Activated T-cell treated with anti-CD3 and anti-CD28 coated beads, Interleukin-2, amount 50 U/mL, for 24 hours (primary cell): ENCODE measurements at regions not wholly inside any gene's neighbourhood (a gene's known extent, or its start where the extent isn't known, plus 50 kb on each side); places are given as distances from the start of the nearest gene placed in this dataset.

Experiments used
- DNase-seq: peaks from one replicate; pipeline ENCODE4 v3.0.0-alpha.2; 2020
- H3K27ac Mint-ChIP-seq: 2 replicates; pipeline ENCODE4 v1.8.0; 2020; ENCODE audit warnings: mild to moderate bottlenecking, mixed read lengths
- H3K27me3 Mint-ChIP-seq: 2 replicates; pipeline ENCODE4 v1.8.0; 2020; ENCODE audit warnings: mixed read lengths
- H3K36me3 Mint-ChIP-seq: 2 replicates; pipeline ENCODE4 v1.8.0; 2020; ENCODE audit warnings: low read depth, mixed read lengths
- H3K4me1 Mint-ChIP-seq: 2 replicates; pipeline ENCODE4 v1.8.0; 2020; ENCODE audit warnings: low read depth, mixed read lengths
- H3K4me3 Mint-ChIP-seq: 2 replicates; pipeline ENCODE4 v1.8.0; 2020; ENCODE audit warnings: mild to moderate bottlenecking, moderate library complexity, mixed read lengths
- H3K9me3 Mint-ChIP-seq: 2 replicates; pipeline ENCODE4 v1.8.0; 2020; ENCODE audit warnings: mixed read lengths

GRCh38 chr4:35520059-35520458 is 724.3 kb downstream of the ARAP2 start:
- Mint-ChIP-seq H3K4me1 (no peaks in the 10 kb centered on the region), H3K9me3 (peaks cover 2% of the 10 kb centered on the region), H3K27me3 (no peaks in the 10 kb centered on the region), H3K36me3 (no peaks in the 10 kb centered on the region), H3K27ac (no peak overlapping the region), H3K4me3 (no peak overlapping the region)
- no peak for DNase-seq

- Mint-ChIP-seq H3K4me1 (no peaks in the 10 kb centered on the region), H3K27ac (no peak overlapping the region), H3K36me3 (no peaks in the 10 kb centered on the region), H3K9me3 (peaks cover 2% of the 10 kb centered on the region), H3K27me3 (no peaks in the 10 kb centered on the region), H3K4me3 (no peak overlapping the region)
- no peak for DNase-seq
Observed at GRCh38 chr4:35521682-35522081, 722.6 kb downstream of the ARAP2 start.

GRCh38 chr4:35525192-35525978 is 718.9 kb downstream of the ARAP2 start:
- Mint-ChIP-seq H3K4me3 (no peak overlapping the region), H3K27me3 (no peaks in the 10 kb centered on the region), H3K36me3 (no peaks in the 10 kb centered on the region), H3K4me1 (no peaks in the 10 kb centered on the region), H3K9me3 (no peaks in the 10 kb centered on the region), H3K27ac (no peak overlapping the region)
- DNase-seq: no peak

- Mint-ChIP-seq H3K4me3 (no peak overlapping the region), H3K9me3 (no peaks in the 10 kb centered on the region), H3K36me3 (no peaks in the 10 kb centered on the region), H3K4me1 (no peaks in the 10 kb centered on the region), H3K27me3 (no peaks in the 10 kb centered on the region), H3K27ac (no peak overlapping the region)
- no peak for DNase-seq
Observed at GRCh38 chr4:35526456-35526855, 717.9 kb downstream of the ARAP2 start.

- peaks cover 2% of the 10 kb centered on the region for H3K9me3 Mint-ChIP-seq
- H3K4me1 Mint-ChIP-seq: no peaks in the 10 kb centered on the region
- H3K27me3 Mint-ChIP-seq: no peaks in the 10 kb centered on the region
- no peak for DNase-seq
- H3K36me3 Mint-ChIP-seq: no peaks in the 10 kb centered on the region
- no peak overlapping the region for H3K4me3 Mint-ChIP-seq
- no peak overlapping the region for H3K27ac Mint-ChIP-seq
Observed at GRCh38 chr4:35534962-35535361, 709.4 kb downstream of the ARAP2 start.

GRCh38 chr4:35538807-35539206 is 705.5 kb downstream of the ARAP2 start:
- DNase-seq: no peak
- H3K27ac Mint-ChIP-seq: no peak overlapping the region
- no peaks in the 10 kb centered on the region for H3K27me3 Mint-ChIP-seq
- H3K9me3 Mint-ChIP-seq: peaks cover 10% of the 10 kb centered on the region
- H3K4me1 Mint-ChIP-seq: no peaks in the 10 kb centered on the region
- no peaks in the 10 kb centered on the region for H3K36me3 Mint-ChIP-seq
- no peak overlapping the region for H3K4me3 Mint-ChIP-seq

GRCh38 chr4:35539404-35540055 is 704.8 kb downstream of the ARAP2 start:
- no peaks in the 10 kb centered on the region for H3K36me3 Mint-ChIP-seq
- DNase-seq: no peak

GRCh38 chr4:35541146-35541887 is 703.0 kb downstream of the ARAP2 start:
- DNase-seq: no peak
- H3K36me3 Mint-ChIP-seq: no peaks in the 10 kb centered on the region
- H3K27ac Mint-ChIP-seq: no peak overlapping the region
- H3K9me3 Mint-ChIP-seq: peaks cover 13% of the 10 kb centered on the region
- no peaks in the 10 kb centered on the region for H3K4me1 Mint-ChIP-seq
- H3K4me3 Mint-ChIP-seq: no peak overlapping the region
- H3K27me3 Mint-ChIP-seq: no peaks in the 10 kb centered on the region

More at GRCh38 chr4:35539404-35540055, 704.8 kb downstream of the ARAP2 start:
- no peaks in the 10 kb centered on the region for H3K4me1 Mint-ChIP-seq
- no peak overlapping the region for H3K27ac Mint-ChIP-seq
- H3K4me3 Mint-ChIP-seq: no peak overlapping the region
- no peaks in the 10 kb centered on the region for H3K27me3 Mint-ChIP-seq
- peaks cover 10% of the 10 kb centered on the region for H3K9me3 Mint-ChIP-seq

GRCh38 chr4:35541888-35542213 is 702.5 kb downstream of the ARAP2 start:
- Mint-ChIP-seq H3K4me1 (no peaks in the 10 kb centered on the region), H3K27me3 (no peaks in the 10 kb centered on the region), H3K27ac (no peak overlapping the region), H3K36me3 (no peaks in the 10 kb centered on the region), H3K4me3 (no peak overlapping the region), H3K9me3 (peaks cover 13% of the 10 kb centered on the region)
- no peak for DNase-seq

- no peak overlapping the region for H3K4me3 Mint-ChIP-seq
- no peak for DNase-seq
- H3K27ac Mint-ChIP-seq: no peak overlapping the region
- no peaks in the 10 kb centered on the region for H3K36me3 Mint-ChIP-seq
- H3K4me1 Mint-ChIP-seq: no peaks in the 10 kb centered on the region
- H3K27me3 Mint-ChIP-seq: no peaks in the 10 kb centered on the region
- peaks cover 3% of the 10 kb centered on the region for H3K9me3 Mint-ChIP-seq
Observed at GRCh38 chr4:35548921-35549320, 695.4 kb downstream of the ARAP2 start.

- Mint-ChIP-seq H3K9me3 (peaks cover 2% of the 10 kb centered on the region), H3K27me3 (no peaks in the 10 kb centered on the region), H3K27ac (no peak overlapping the region), H3K36me3 (no peaks in the 10 kb centered on the region), H3K4me1 (no peaks in the 10 kb centered on the region), H3K4me3 (no peak overlapping the region)
- DNase-seq: no peak
Observed at GRCh38 chr4:35556387-35556786, 687.9 kb downstream of the ARAP2 start.

- no peak for DNase-seq
- no peak overlapping the region for H3K4me3 Mint-ChIP-seq
- H3K27ac Mint-ChIP-seq: no peak overlapping the region
- H3K9me3 Mint-ChIP-seq: peaks cover 2% of the 10 kb centered on the region
- H3K4me1 Mint-ChIP-seq: no peaks in the 10 kb centered on the region
- H3K36me3 Mint-ChIP-seq: no peaks in the 10 kb centered on the region
- H3K27me3 Mint-ChIP-seq: no peaks in the 10 kb centered on the region
Observed at GRCh38 chr4:35559559-35560365, 684.6 kb downstream of the ARAP2 start.

GRCh38 chr4:35562861-35563260 is 681.5 kb downstream of the ARAP2 start:
- DNase-seq: no peak
- Mint-ChIP-seq H3K27ac (no peak overlapping the region), H3K4me3 (no peak overlapping the region), H3K36me3 (no peaks in the 10 kb centered on the region), H3K27me3 (no peaks in the 10 kb centered on the region), H3K9me3 (peaks cover 2% of the 10 kb centered on the region), H3K4me1 (no peaks in the 10 kb centered on the region)

GRCh38 chr4:35565640-35566039 is 678.7 kb downstream of the ARAP2 start:
- DNase-seq: no peak
- Mint-ChIP-seq H3K36me3 (no peaks in the 10 kb centered on the region), H3K27ac (no peak overlapping the region), H3K4me3 (no peak overlapping the region), H3K4me1 (no peaks in the 10 kb centered on the region), H3K27me3 (no peaks in the 10 kb centered on the region), H3K9me3 (no peaks in the 10 kb centered on the region)
